Omental fat pad (tissue), 3 donors: ENCODE measurements at regions not wholly inside any gene's neighbourhood (a gene's known extent, or its start where the extent isn't known, plus 50 kb on each side); places are given as distances from the start of the nearest gene placed in this dataset.
"Not testable (repeated sequence)": the region's sequence is repeated elsewhere in the genome, so short reads cannot be mapped to it uniquely, and the experiment has no call there.

ENCODE experiments used
- ATAC-seq: fragments of 150-250 bp; one replicate; pipeline ENCODE4 v1.9.1; 2016; ENCODE audit warnings: mild to moderate bottlenecking, moderate library complexity; ENCODE audit not compliant: low FRiP score
- DNase-seq: peaks from one replicate; pipeline ENCODE4 v3.0.0-alpha.2; 2019; ENCODE audit warnings: low spot score
- TF ChIP-seq, protein P1 (sequence below), 3 donors: fragments of 450-650 bp; IDR thresholded peaks; one replicate each; pipeline ENCODE4 v1.5.1; 2016 to 2017; ENCODE audit warnings: antibody characterized with exemption in 3 of 3, mild to moderate bottlenecking in 3 of 3, moderate library complexity in 2 of 3

DNA sequence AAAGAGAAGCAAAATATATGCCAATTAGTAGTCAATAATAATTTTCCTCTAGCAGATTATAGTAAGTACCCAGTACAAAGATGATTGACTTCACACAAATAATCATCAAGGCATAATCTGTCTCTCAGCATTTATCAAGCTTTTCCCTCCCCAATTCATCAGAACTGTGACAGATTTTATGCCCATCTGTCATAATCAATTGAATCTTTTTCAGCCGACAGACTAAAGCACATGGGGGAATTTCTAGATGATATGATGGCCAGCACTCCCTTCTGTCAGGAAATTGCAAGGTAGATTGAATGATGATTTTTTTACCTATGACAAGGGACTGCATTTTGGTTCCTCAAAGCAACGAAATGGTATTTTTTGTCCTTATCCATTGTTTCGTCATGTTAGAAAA lies 227.1 kb upstream of the CYLC2 start:
- ATAC-seq (no peak), DNase-seq (no peak)
- TF ChIP-seq, protein P1, sequence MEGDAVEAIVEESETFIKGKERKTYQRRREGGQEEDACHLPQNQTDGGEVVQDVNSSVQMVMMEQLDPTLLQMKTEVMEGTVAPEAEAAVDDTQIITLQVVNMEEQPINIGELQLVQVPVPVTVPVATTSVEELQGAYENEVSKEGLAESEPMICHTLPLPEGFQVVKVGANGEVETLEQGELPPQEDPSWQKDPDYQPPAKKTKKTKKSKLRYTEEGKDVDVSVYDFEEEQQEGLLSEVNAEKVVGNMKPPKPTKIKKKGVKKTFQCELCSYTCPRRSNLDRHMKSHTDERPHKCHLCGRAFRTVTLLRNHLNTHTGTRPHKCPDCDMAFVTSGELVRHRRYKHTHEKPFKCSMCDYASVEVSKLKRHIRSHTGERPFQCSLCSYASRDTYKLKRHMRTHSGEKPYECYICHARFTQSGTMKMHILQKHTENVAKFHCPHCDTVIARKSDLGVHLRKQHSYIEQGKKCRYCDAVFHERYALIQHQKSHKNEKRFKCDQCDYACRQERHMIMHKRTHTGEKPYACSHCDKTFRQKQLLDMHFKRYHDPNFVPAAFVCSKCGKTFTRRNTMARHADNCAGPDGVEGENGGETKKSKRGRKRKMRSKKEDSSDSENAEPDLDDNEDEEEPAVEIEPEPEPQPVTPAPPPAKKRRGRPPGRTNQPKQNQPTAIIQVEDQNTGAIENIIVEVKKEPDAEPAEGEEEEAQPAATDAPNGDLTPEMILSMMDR (IDR thresholded peaks at IDR 0.05), result no peak

DNA sequence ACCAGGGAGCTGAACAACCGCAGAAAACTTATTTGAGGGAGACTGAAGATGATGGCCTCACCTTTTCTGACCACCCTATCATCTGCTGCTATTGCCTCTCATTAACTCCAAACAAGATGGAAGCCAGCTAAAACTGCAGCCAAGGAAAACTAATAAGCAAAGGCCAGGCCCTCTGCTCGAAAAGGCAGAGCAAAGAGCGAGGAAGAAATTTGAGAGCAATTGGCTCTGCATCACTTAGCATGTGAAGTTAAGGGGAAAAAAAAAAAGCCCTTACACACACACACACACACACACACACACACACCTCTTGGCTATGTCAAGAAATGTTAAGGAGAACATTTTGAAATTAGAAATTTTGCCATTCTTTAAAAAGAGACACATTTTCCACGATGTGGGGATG lies 228.1 kb upstream of the CYLC2 start:
- no peak for ATAC-seq
- TF ChIP-seq, protein P1 (IDR thresholded peaks at IDR 0.05), result no peak
- no peak for DNase-seq

DNA sequence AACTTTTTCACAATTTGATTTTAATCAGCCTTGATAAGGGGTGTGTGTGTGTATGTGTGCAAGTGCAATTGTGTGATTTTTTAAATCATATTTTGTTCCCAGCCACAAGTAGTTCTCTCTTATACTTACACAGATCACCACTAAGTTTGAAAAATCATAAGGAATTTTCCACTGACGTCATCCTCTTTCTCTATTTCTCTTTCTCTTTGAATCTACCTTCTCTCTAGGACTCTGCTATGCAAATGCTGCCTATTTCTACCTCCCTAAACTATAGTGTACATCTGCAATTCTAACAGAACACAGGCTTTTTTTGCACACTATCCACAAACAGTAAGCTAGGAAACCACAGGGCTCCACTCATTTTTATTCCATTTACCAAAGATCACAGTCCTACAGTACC lies 254.6 kb upstream of the CYLC2 start:
- DNase-seq (no peak), ATAC-seq (no peak)
- TF ChIP-seq, protein P1 (IDR thresholded peaks at IDR 0.05), result no peak

DNA sequence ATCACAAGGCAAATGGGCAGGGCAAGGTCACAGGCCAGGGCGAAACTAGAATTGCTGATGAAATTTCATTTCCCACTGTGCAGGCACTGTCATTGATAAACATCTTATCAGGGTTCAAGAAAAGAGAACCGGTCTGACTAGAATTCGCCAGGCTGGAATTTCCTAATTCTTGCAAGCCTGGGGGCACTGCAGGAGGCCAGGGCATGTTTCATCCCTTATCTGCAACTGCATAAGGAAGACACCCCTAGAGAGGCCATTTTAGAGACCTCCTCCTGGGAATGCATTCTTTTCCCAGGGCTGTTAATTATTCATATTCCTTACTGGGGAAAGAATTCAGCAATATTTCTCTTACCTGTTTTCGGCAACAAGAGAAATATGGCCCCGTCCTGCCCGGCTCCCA lies 266.2 kb upstream of the CYLC2 start:
- DNase-seq, result no peak
- no peak for ATAC-seq
- TF ChIP-seq, protein P1 (IDR thresholded peaks at IDR 0.05), result no peak

DNA sequence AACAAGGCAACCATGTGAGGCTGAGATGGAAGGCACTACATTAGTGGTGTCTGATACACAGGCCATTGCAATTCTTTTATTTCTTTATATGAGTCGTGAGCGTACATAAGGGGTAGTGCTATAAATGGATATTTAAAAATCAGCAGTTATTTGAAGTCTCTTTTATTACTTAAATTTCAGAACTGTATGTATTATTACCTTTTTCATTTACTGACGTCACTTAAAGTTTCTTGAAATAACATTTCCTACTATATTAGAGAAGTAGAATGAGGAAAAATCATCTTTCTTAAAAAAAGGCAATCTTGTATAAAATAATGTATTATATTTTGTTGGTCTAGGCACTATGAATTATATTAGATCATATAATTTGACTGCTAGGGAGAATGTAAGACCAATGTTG lies 280.9 kb upstream of the CYLC2 start:
- no peak for DNase-seq
- TF ChIP-seq, protein P1 (IDR thresholded peaks at IDR 0.05), result no peak
- no peak for ATAC-seq

DNA sequence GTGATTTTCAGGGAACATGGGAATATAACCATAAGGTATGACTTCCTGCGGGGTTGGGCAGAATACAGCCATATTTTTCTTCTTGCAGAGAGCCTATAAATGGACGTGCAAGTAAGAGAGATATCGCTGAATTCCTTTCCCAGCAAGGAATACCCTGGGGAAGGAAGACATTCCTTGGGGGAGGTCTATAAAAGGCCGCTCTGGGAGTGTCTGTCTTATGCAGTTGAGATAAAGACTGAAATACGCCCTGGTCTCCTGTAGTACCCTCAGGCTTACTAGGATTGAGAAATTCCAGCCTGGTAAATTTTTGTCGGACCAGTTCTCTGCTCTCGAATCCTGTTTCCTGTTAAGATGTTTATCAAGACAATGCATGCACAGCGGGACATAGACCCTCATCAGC lies 282.2 kb upstream of the CYLC2 start:
- not testable (repeated sequence) for DNase-seq, ATAC-seq

DNA sequence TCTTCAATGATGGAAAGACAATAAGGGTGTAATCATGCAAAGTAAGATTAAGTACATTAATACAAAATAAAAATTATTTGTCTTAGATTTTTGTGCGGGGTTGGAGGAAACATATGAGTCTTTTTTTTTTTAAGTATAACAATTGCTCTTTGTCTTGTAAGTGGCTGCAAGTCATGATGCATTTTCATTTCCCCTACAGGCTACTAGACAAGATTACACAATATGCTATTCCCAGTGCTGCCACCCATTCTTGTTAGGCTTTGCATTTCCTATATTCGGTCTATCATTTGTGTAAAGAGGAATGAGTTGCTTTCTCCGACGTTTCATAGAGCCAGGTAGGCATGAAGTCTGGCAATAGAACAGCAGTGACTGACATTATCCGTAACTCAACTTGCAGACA lies 294.2 kb upstream of the CYLC2 start:
- DNase-seq, result no peak
- ATAC-seq, result no peak
- TF ChIP-seq, protein P1 (IDR thresholded peaks at IDR 0.05), result no peak

DNA sequence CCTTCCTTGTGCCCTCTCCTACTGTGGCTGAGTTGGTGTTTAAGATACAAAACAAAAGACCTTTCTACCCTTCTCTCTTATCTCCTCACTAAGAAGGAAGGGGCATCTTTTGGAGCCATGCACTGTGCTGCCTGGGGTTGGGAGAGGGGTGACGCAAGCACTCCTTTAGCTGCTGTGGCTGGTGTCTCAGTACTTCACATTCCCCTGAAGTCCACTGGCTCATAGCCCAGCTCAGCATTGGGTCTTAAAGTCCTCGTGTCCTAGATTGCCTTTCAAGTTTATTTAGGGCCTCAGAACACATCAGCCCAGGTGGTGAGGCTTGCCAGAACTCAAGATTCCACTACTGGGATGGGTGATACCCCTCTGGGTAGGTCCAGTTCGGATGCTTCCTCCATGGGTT lies 325.9 kb upstream of the CYLC2 start:
- no peak for ATAC-seq
- TF ChIP-seq, protein P1 (IDR thresholded peaks at IDR 0.05), result no peak
- DNase-seq, result no peak
